NOMO-1 treated with dmso at 0.1 percent for 144 hours (cell line): ENCODE measurements at regions not wholly inside any gene's neighbourhood (a gene's known extent, or its start where the extent isn't known, plus 50 kb on each side); places are given as distances from the start of the nearest gene placed in this dataset.
"Not testable (repeated sequence)": the region's sequence is repeated elsewhere in the genome, so short reads cannot be mapped to it uniquely, and the experiment has no call there.

ENCODE experiments used
- DNase-seq: peaks from one replicate; lab custom pipeline; 2025; ENCODE audit not compliant: unreplicated experiment; lab: John Stamatoyannopoulos, UW

DNA sequence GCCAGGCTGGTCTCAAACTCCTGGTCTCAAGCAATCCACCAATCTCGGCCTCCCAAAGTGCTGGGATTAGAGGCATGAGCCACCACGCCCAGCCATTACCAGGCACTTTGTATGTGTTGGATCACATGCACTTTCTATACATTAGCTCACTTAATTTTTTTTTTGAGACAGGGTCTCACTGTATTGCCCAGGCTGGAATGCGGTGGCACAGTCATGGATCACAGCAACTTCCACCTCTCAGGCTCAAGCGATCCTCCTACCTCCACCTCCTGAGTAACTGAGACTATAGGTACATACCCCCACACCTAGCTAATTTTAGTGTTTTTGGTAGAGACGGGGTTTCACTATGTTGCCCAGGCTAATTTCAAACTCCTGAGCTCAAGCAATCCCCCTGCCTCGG, 203.0 kb upstream of the MYL2 start:
- no peak for DNase-seq

DNA sequence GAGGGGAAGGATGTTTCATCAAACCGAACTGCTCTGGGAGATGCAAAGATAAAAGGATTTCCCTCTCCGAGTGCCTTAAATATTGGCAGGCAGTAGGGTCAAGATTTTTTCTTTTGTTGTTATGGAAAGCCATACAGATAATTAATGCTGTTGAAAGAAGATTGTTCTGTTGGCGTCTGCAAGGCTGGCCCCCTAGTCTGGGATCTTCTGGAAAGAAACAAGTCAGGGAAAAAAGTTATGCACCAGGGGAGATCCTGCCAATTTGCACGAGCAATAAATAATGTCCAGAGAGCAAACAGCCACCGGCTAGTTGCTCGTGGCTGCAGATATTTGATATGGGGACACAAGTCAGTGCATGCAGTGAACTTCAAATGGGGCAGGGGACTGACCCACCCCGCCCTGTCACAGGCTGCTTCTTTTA, 202.1 kb upstream of the MYL2 start:
- DNase-seq = no peak

DNA sequence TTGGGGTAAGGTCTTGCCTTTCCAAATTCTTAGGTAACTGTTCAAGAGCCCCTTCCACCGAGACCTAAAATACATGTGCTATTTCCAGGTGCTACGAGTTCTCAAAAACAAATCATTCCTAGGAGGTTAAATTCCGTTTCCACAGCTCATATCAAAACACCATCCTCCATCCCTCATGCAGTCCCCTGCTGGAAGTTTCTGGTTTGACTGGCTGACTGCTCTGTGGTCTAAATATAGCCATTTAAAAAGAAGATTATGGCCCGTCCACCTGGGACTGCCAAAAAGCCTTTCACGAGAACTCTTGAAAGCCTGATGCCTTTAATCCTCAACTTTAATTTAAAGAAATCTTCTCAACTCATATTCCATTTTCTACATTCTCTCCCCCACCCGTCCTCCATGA, 201.5 kb upstream of the MYL2 start:
- no peak for DNase-seq

DNA sequence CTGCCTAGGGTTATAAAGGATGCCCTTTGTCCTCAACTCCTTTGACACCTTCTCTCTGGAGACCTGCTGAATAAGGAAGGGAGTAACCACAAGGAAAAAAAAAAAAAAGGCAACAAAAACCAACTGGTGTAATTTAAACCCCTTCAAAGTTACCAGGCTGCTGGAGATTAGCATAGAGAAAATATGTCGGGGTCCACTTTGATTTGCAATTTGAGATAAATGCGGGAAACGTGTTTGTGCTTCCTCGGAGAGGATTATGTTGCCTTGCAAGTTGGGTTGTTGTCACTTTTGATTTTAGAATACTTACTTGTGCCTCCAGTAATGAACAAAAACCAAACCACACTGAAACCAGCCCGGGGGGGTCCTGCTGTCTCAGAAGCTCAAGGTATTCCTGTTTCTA, 200.2 kb upstream of the MYL2 start:
- no peak for DNase-seq

DNA sequence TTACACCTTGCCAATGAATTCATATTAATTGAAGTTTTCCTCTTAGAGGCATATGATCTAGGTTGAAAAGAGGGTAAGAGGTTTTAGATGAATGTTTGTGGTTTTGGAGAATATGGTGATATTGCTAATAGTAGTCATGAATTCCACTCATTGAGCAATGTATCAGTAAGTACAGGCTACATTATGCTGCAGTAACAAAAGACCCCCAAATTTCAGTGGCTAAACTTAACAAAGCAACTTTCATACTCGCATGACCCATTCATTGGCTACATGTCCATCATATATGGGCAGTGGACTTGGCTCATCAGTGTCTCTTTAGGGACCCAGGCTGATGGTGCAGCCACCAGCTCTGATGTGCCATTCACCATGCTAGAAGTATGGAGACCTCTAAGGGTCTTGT, 196.6 kb upstream of the MYL2 start:
- DNase-seq = no peak

DNA sequence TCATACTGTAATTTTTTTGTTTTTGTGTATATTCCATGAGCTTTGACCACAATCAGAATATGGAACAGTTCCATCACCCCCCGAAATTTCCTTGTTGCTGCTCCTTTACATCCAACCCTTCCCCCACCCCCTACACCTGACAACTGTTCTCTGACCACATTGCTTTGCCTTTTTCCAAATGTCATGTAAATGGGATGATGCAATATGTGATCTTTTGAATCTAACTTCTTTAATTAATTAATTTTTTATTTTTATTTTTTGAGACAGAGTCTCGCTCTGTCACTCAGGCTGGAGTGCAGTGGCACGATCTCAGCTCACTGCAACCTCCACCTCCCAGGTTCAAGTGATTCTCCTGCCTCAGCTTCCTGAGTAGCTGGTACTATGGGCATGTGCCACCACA, 192.9 kb upstream of the MYL2 start:
- not testable (repeated sequence) for DNase-seq

DNA sequence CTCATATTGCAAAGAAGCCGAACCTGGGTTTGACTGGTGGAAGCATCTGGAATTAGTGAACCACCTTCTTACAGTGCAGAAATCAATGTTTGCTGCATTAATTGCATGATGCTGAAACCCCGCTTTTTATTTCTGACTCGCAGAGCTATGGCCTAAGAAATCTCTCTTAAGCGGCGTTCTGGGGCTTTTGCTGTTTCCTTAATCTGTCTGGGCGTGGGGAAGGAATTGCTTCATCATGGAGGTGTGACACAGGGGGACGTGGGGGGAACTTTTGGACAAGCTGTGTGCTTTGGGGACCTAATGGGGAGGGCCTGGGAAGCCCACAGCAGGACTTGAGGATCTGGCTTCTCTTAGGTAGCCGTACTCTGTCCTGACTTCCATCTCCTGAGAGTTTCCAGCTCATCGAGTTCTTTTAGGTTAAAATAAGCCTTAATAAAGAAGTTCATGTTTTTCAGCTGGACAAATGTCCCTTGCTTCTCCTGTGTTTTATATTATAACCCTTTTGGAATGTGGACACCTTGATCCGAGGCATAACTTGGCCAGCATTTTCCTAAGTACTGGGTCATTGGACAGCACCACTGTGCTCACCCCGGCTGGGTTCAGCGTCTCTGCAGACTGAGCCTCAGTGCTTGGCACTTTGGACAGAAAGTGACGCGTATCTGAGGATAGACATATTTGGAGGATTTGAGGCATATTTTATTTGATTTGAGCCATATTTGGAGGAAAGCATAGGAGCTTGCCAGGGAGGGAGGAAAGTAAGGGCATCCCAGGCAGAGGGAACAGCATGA, 192.1 kb upstream of the MYL2 start:
- DNase-seq = peak; percentile 25

DNA sequence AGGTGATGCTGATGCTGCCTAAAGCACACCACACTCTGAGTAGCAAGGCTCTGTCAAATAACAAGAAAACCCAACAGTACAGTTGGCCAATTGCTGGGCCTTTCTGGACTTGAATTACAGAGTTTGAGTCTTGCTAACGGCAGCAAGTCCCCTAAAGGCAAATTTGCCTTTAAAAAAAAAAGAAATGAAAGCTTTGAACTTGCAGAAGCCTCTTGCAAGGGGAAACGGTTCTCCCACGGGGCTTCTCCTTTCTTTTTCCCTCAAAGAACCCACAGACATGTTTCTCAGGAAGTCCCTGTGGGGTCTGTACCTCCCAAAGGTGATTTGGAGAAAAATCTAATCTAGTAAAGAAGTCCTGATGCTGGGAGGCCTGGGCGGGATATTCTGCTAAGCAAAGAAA, 191.3 kb upstream of the MYL2 start:
- peak; percentile 40 for DNase-seq

DNA sequence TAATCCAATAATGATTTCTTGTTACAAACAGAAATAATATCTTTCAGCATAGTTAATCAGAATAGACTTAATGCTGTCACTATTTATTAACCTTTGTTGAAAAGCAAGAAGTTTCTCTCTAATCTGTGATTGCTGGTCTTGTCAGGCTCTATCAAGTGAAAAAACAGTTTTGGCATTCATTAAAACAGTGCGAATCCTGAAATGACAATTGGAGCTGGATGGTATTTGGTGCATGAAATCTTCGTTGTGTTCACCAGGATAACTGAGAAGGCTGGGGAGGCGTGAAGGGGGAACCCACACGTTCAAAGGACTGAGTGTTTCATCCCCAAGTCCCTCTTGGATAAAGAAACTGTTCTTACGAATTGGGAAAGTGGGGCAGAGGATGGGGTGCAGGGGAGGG, 190.2 kb upstream of the MYL2 start:
- DNase-seq = no peak

DNA sequence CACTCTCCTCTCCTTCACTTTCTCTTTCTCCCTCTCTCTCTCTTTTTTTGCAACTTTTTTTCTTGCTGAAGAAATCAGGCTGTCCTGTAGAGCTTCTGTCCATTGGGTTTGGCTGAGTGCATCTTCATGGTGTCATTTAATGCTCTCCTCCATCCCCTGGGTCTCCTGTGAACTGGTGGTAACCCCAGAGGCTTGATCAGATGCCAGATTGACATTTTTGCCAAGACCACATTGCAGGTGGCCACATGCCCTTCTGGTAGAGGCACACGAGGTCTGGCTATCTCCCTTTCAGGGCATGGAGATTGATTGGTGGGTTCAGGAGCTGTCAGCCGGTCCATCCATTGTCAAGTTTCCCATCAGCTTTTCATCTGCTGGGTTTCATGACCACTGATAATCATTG, 188.3 kb upstream of the MYL2 start:
- DNase-seq = no peak

DNA sequence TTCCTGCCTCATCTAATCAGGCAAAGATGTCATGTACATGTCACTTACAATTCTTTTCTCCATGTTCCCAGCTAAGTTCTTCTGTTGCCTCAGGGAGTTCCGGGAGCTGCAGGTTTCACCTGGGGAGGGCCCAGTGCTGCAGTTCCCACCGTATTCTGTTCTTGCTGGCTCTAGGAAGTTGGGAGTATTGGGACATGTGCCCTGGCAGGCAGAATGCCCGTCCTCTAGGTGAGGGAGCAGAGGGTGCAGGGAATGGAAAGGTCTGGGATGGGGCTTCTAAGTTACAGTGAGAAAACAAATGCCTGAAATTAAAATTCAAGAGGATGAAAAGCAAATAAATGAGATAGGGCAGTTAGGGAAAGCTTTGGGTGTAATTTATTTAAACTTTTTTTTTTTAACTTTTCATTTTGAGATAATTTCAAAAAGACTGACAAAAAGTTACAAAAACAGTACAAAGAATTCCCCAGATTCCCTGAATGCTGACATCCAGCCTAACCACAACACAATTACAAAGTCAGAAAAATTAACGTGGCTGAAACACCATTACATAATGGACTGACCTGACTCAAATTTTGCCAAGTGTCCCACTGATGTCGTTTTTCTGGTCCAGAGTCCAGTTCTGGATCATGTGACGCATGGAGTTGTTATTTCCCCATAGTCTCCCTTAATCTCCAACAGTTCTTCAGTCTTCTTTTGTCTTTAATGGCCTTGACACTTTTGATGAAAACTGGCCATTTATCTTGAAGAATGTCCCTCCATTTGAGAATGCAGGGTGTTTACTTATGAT, 187.2 kb upstream of the MYL2 start:
- no peak for DNase-seq

DNA sequence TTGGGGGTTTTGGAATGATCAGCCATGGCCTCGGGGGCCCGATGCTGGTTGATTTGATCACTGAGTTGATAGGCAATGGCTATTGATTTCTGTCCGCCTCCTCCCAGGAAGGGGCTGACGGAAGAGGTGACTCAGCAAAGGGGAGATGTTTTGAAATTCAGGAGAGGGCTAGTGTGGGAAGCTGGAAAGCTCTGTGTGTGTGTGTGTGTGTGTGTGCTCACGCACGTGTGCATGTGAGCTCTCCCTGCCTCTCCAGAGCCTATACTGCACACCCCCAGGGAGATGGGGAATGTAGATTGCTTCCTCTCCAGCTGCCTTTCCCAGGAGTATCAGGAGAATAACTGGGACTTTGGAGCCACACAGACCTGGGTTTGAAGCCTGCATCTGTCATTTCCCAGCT, 184.9 kb upstream of the MYL2 start:
- no peak for DNase-seq

DNA sequence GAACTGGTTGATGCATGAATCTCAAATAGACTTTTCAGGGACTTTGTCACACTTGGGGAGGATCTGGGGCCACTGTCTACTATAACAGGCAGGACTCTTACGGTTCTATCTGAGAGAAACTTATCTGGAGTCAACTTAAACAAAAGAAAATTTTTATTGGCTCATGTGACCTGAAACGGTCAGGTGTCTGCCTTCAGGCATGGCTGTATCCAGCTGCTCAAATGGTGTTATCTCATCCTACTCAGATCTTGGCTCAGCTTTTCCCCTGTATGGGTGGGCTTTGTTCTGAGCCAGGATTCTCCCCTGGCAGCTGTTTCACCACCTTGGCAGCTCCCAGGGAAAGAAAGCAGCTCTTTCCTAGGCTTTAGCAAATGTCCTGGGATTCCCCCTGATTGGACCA, 183.2 kb upstream of the MYL2 start:
- no peak for DNase-seq

DNA sequence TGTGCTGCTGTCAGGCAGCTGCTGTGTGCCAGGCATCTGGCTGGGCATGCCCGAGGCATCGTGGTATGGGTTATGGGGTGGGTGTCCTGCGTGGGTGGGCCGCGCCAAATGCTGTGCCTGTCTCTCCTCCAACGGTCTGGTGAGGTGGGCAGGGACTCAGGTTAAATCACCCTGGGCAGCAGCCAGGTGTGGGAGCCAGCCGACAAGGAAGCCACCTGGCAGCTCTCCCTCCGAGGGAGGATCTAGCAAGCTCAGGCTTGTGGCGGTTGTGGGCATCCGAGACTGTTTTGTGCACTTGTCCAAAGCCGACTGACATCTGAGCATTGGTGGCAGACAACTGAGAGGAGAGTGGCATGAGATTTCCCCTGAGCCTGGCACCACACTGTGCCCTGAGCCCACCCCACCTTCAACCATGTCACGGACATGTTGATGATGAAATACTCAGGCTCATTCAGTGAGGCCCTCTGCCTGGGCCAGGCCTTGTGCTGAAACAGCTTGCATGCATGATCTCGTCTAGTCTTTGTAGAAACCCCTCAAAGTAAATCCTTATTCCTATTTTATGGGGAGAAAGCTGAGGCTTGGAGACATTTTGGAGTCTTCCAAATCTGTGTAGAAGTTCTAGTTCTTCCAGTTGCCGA, 181.8 kb upstream of the MYL2 start:
- DNase-seq = no peak

DNA sequence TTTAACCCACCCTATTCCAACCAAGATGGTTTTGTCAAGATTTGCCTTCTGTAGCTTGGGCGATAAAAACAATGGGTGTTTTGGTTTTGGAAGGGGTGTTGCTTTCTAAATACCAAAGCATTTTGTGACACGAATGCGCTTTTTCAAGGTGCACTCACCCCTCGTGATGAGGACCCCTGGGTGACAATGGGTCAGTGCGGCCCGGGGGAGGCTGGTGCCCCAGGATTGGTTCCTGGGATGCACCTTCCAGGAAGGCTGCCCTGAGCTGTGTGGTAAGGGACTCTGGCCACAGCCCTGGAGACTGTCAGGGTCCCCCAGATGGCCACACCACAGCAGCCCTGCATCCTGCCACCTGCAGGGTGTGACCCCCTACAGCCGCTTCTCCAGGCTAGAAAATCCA, 180.6 kb upstream of the MYL2 start:
- DNase-seq = no peak

DNA sequence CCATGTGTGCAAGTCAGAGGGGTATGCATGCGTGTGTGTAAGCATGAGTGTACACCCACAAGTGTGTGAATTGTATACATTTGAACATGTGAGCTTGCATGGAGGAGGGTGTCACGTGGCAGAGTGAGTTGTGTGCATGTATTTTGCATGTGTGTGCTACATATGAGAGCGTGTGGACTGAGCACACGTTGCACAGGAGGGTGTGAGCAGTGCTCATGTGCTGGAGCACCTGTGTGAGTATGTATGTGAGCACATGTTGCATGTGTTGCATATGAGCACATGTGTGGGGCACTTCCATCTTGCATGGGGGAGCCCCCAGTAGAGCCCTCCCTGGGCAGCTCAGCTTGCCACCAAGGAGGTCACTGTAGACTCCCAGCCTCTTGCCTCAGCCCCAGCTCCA, 180.2 kb upstream of the MYL2 start:
- DNase-seq = no peak

DNA sequence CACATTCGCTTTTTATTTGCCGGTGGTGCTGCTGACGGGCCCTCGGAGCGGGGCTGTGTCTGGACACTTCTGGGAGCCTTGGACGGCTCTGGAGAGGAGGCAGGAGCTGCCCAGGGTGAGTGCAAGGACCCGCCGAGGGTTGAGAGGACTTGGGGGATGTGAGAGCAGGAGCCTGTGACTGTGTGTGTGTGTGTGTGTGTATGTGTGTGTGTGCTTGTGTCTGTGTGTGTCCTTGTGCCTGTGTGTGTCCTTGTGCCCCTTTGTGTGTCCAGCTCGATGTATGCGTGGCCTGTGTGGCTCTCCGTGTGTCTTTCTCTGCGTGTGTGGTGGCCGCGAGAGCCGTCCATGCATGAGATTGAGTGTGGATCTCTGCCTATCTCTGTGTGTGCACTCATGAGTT, 179.6 kb upstream of the MYL2 start:
- no peak for DNase-seq

DNA sequence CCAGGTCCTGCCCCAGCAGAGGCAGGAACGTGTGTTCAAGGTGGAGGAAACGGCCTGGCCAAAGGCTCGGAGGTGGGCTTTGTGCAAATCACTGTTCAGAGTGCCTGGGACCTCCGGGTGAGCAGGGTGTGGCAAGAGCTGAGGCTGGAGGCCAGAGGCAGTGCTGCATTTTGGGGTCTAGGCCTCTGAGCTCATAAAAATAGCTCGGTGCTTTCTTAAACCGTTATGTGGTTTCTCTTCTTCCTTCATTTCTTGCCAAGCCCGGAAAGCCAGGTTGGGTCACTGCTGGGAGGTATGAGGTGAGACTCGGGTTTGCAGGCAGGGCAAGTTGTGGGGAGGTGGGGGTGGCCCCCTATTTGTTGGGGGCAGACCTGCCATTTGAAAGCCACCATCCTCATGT, 178.8 kb upstream of the MYL2 start:
- no peak for DNase-seq

DNA sequence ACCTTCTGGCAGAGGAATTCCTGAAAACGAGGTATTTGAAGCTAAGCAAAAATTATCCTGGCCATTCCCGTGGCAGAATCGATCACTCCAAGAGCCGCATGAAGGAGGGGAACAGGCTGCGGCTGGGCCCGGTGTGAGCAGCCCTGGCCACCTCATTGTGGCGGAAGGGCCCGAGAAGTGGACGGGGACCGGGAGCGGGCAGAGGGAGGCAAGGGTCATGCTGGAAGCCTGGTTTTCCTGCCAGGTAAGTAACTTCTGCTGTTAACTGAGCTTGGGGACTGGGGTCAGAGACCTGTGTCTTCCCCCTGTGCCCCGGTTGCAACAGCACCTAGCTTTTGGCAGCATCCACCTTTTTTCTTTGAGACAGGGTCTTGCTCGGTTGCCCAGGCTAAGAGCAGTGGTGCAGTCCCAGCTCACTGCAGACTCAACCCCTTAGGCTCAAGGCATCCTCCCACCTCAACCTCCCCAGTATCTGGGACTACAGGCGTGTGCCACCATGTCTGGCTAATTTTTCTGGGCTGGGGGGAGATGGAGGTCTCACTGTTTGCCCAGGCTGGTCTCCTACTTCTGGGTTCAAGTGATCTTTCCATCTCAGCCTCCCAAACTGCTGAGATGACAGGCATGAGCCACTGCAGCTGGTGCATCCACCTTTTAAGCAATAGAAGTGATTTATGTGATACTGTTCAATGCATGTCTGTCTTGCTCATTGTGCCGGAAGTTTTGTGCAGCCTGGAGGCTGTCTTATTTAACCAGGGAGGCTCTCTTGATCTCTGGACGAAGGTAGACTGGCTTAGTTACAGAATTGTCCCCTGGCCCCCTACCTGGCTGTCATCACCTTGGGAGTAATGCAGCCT, 174.0 kb upstream of the MYL2 start:
- DNase-seq = no peak

DNA sequence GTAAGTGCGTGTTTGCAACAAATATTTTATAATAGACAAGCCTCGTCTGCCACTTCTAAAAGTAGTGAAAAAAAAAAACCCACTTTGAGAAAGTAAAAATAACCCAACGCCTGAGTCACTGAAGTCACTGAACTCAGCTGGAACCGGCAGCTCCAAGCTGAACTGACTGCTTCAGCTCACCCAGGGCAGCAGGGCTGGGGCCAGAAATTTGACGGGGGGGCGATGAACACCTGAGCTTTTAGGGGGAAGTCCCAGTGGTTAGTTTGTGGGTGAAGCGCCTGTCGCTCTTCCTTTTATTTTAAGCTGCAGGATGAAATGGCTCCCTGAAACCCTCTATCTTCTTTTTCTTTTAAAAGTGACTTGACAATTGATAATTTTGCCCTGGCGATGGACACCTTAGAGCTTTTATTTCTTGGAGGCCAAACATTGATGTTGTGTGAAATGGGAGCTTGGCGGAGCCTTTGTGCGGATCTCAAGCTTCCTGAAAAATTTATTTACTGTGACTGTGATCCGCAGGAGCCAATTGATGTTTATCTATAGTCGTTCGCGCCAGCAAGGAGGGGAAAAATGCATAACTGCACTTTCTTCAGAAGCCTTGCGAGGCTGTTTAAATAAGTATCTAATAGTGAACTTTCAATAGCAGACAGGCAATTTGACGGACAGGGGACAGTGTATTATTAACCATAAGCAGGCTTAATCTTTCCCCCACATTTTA, 173.2 kb upstream of the MYL2 start:
- DNase-seq = no peak

DNA sequence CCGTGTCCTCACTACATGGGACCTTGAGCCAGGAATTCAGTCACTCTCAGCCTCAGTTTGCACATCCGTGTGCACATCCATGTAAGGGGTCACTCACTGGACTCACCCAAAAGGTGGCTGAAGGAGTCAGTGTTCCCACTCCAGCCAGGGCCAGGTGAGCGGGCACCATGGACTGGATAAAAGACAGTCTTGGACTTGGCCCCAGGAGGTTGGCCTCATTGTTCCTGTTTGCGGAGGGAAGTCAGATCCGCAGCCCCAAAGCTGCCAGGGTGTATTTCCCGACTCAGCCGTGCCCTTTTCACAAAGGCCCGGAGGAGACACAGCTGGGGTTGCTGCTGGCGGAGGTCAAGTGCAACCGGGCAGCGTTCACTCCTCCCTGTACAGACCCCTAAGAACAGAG, 170.7 kb upstream of the MYL2 start:
- no peak for DNase-seq
